SK-N-SH (cell line): ENCODE measurements at regions not wholly inside any gene's neighbourhood (a gene's known extent, or its start where the extent isn't known, plus 50 kb on each side); places are given as distances from the start of the nearest gene placed in this dataset.

Experiments used
- CTCF ChIA-PET: fragments of 300-600, 350-600 bp; formaldehyde crosslinking; extraction: SDS; loops from one replicate; lab custom pipeline; 2021; lab: Yijun Ruan, JAX
- POLR2A ChIA-PET: fragments of 350-600 bp; sonication (Branson Sonifier 250); formaldehyde crosslinking; extraction: SDS; loops from one replicate; lab custom pipeline; 2020; ENCODE audit warnings: antibody characterized with exemption, inconsistent platforms; lab: Yijun Ruan, JAX
- DNase-seq: peaks from one replicate; pipeline ENCODE4 v3.0.0; 2012
- H2AFZ ChIP-seq: fragments of 200-600 bp; sonication (generic); 2 replicates; pipeline ENCODE4 v1.8.1; 2016; ENCODE audit warnings: antibody characterized with exemption, mild to moderate bottlenecking, low read depth
- H3F3A ChIP-seq: fragments of 200-600 bp; sonication (generic); replicated peaks from 2 replicates; pipeline ENCODE3; 2016; ENCODE audit warnings: antibody characterized with exemption, mild to moderate bottlenecking; ENCODE audit not compliant: insufficient read depth
- H3K27ac ChIP-seq, 2 experiments: fragments of 200-500 bp in 1 of 2; fragments of 200-600 bp in 1 of 2; sonication (Bioruptor generic) in 1 of 2; sonication (generic), shearing (Covaris generic) in 1 of 2; 2 replicates each; pipeline versions ENCODE4 v1.5.1 to v1.6.1; 2014 to 2016; ENCODE audit warnings: low read depth in 2 of 2, inconsistent platforms in 1 of 2, low read length in 1 of 2, mild to moderate bottlenecking in 1 of 2, mixed read lengths in 1 of 2
- H3K27me3 ChIP-seq: fragments of 200-600 bp; sonication (generic), shearing (Covaris generic); 2 replicates; pipeline ENCODE4 v1.6.1; 2016; ENCODE audit warnings: mixed run types; ENCODE audit not compliant: insufficient read depth
- H3K36me3 ChIP-seq, 2 experiments: fragments of 200-500 bp in 1 of 2; fragments of 200-600 bp in 1 of 2; sonication (Bioruptor generic) in 1 of 2; sonication (generic) in 1 of 2; replicated peaks in 1 of 2; 2 replicates each; pipeline versions ENCODE3 to v1.5.1; 2014 to 2016; ENCODE audit warnings: low read length in 1 of 2, mild to moderate bottlenecking in 1 of 2; ENCODE audit not compliant: insufficient read depth in 2 of 2, control insufficient read depth in 1 of 2
- H3K4me1 ChIP-seq, 2 experiments: fragments of 200-500 bp in 1 of 2; fragments of 200-600 bp in 1 of 2; sonication (Bioruptor generic) in 1 of 2; sonication (generic), shearing (Covaris generic) in 1 of 2; 2 replicates each; pipeline versions ENCODE4 v1.5.1 to v1.6.1; 2014 to 2016; ENCODE audit warnings: low read depth in 1 of 2, low read length in 1 of 2, mixed run types in 1 of 2; ENCODE audit not compliant: insufficient read depth in 2 of 2, control insufficient read depth in 1 of 2
- H3K4me2 ChIP-seq: fragments of 200-600 bp; sonication (generic), shearing (Covaris generic); 2 replicates; pipeline ENCODE4 v1.6.1; 2017; ENCODE audit warnings: mixed run types
- H3K4me3 ChIP-seq, 2 experiments: fragments of 200-500 bp in 1 of 2; fragments of 200-600 bp in 1 of 2; sonication (Bioruptor generic) in 1 of 2; sonication (generic), shearing (Covaris generic) in 1 of 2; 2 replicates each; pipeline versions ENCODE4 v1.5.1 to v1.8.1; 2014 to 2016; ENCODE audit warnings: low read depth in 2 of 2, inconsistent platforms in 1 of 2, low read length in 1 of 2, mild to moderate bottlenecking in 1 of 2, mixed read lengths in 1 of 2, moderate library complexity in 1 of 2
- H3K79me2 ChIP-seq: fragments of 200-600 bp; sonication (generic); 2 replicates; pipeline ENCODE4 v1.8.1; 2017; ENCODE audit warnings: mild to moderate bottlenecking; ENCODE audit not compliant: insufficient read depth
- H3K9ac ChIP-seq: fragments of 200-600 bp; sonication (generic); 2 replicates; pipeline ENCODE4 v1.6.1; 2017; ENCODE audit warnings: mixed run types
- H3K9me2 ChIP-seq: fragments of 200-600 bp; sonication (generic); 2 replicates; pipeline ENCODE4 v1.6.1; 2017; ENCODE audit warnings: mixed run types
- H3K9me3 ChIP-seq: fragments of 200-600 bp; sonication (generic); 2 replicates; pipeline ENCODE4 v1.6.1; 2017; ENCODE audit warnings: mixed run types, mild to moderate bottlenecking, moderate library complexity
- H4K20me1 ChIP-seq: fragments of 200-600 bp; sonication (generic); 2 replicates; pipeline ENCODE4 v1.6.1; 2017; ENCODE audit warnings: mild to moderate bottlenecking, mixed run types; ENCODE audit not compliant: insufficient read depth
- CTCF ChIP-seq: fragments of 200-600 bp; sonication (generic); IDR thresholded peaks from 2 replicates; pipeline ENCODE4 v1.6.1; 2017; ENCODE audit warnings: antibody characterized with exemption, mild to moderate bottlenecking, moderate library complexity
- ELF1 ChIP-seq: IDR thresholded peaks from 2 replicates; pipeline ENCODE4 v1.4.0; 2012
- EP300 ChIP-seq, 2 experiments: IDR thresholded peaks; 2 replicates each; pipeline versions ENCODE4 v1.4.0 to v1.6.1; 2012; ENCODE audit warnings: borderline replicate concordance in 1 of 2, low read depth in 1 of 2, low read length in 1 of 2
- FOSL2 ChIP-seq: IDR thresholded peaks from 2 replicates; pipeline ENCODE4 v1.4.0; 2012; ENCODE audit warnings: low read depth, mild to moderate bottlenecking, moderate library complexity, borderline replicate concordance
- GABPA ChIP-seq: IDR thresholded peaks from 2 replicates; pipeline ENCODE4 v1.4.0; 2012; ENCODE audit warnings: low read depth, mild to moderate bottlenecking
- GATA2 ChIP-seq: sonication (generic); formaldehyde crosslinking; IDR thresholded peaks from 2 replicates; pipeline ENCODE4 v1.5.0; 2020; ENCODE audit warnings: mild to moderate bottlenecking, missing genetic modification reagents
- MEF2A ChIP-seq: IDR thresholded peaks from 2 replicates; pipeline ENCODE4 v1.4.0; 2012; ENCODE audit warnings: low read depth, borderline replicate concordance
- MXI1 ChIP-seq: IDR thresholded peaks from 2 replicates; pipeline ENCODE4 v1.6.1; 2012; ENCODE audit warnings: mild to moderate bottlenecking, low read depth, low read length, improper control_type of control experiment
- NFIC ChIP-seq: IDR thresholded peaks from 2 replicates; pipeline ENCODE4 v1.4.0; 2012; ENCODE audit warnings: borderline replicate concordance
- POLR2AphosphoS5 ChIP-seq: IDR thresholded peaks from 2 replicates; pipeline ENCODE4 v1.6.1; 2012; ENCODE audit warnings: low read depth, low read length
- RAD21 ChIP-seq: IDR thresholded peaks from 2 replicates; pipeline ENCODE4 v1.6.1; 2012; ENCODE audit warnings: mild to moderate bottlenecking, low read length
- RFX5 ChIP-seq: IDR thresholded peaks from 2 replicates; pipeline ENCODE4 v1.6.1; 2012; ENCODE audit warnings: mild to moderate bottlenecking, improper control_type of control experiment, low read length
- SIN3A ChIP-seq: IDR thresholded peaks from 2 replicates; pipeline ENCODE4 v1.6.1; 2012; ENCODE audit warnings: low read depth, mild to moderate bottlenecking, low read length, moderate library complexity, borderline replicate concordance
- SMC3 ChIP-seq: IDR thresholded peaks from 2 replicates; pipeline ENCODE4 v1.6.1; 2012; ENCODE audit warnings: low read depth, low read length, improper control_type of control experiment
- TAF1 ChIP-seq: IDR thresholded peaks from 2 replicates; pipeline ENCODE4 v1.6.1; 2012; ENCODE audit warnings: low read depth, mild to moderate bottlenecking, low read length, moderate library complexity, borderline replicate concordance
- TEAD4 ChIP-seq: IDR thresholded peaks from 2 replicates; pipeline ENCODE4 v1.4.0; 2012; ENCODE audit warnings: mild to moderate bottlenecking, borderline replicate concordance; ENCODE audit not compliant: insufficient read depth
- USF1 ChIP-seq: IDR thresholded peaks from 2 replicates; pipeline ENCODE4 v1.4.0; 2012; ENCODE audit warnings: low read depth, borderline replicate concordance
- whole genome bisulfite sequencing: methylation state at CpG from one replicate; pipeline ENCODE4 v1.1.6; 2017; ENCODE audit warnings: low lambda C conversion rate; 5-methylcytosine and 5-hydroxymethylcytosine counted together

GRCh38 chr1:170823120-170823519, 112.2 kb upstream of the MROH9 start (continued):
- TF ChIP-seq SMC3, result no peak
- TF ChIP-seq TAF1, result no peak

GRCh38 chr1:170831276-170831675, 104.1 kb upstream of the MROH9 start:
- Histone ChIP-seq H3K79me2 (no peaks in the 10 kb centered on the region), H3K9ac (no peak overlapping the region), H3K4me2 (no peak overlapping the region), H3K27me3 (no peaks in the 10 kb centered on the region), H3K9me3 (no peaks in the 10 kb centered on the region), H3K9me2 (no peaks in the 10 kb centered on the region), H3K27ac (no peak overlapping the region), H3F3A (peaks cover 17% of the 10 kb centered on the region), H3K4me3 (no peak overlapping the region), H2AFZ (no peak overlapping the region), H3K4me1 (no peaks in the 10 kb centered on the region), H3K36me3 (no peaks in the 10 kb centered on the region), H4K20me1 (no peaks in the 10 kb centered on the region)
- WGBS, result 60% methylated on average over 7 of the region's 7 CpGs
- ChIA-PET POLR2A (no interaction called here), CTCF (no interaction called here)
- TF ChIP-seq CTCF (no peak), FOSL2 (no peak), POLR2AphosphoS5 (no peak), EP300 (IDR thresholded peaks at IDR 0.05; ENCODE audit: borderline replicate concordance in 1 of 2, low read depth in 1 of 2, low read length in 1 of 2) (no peak), ELF1 (no peak), TEAD4 (no peak), MEF2A (no peak), TAF1 (no peak), USF1 (no peak), NFIC (no peak), GABPA (no peak), RAD21 (no peak), GATA2 (CRISPR knock-in tag) (no peak), RFX5 (no peak), MXI1 (no peak), SIN3A (no peak)
- no peak for DNase-seq
